B cell (primary cell): ENCODE measurements at regions not wholly inside any gene's neighbourhood (a gene's known extent, or its start where the extent isn't known, plus 50 kb on each side); places are given as distances from the start of the nearest gene placed in this dataset.

ENCODE experiments used
- CTCF ChIP-seq: fragments of 200-600 bp; IDR thresholded peaks from one replicate; pipeline ENCODE4 v1.8.0; 2022; ENCODE audit warnings: antibody characterized with exemption, mild to moderate bottlenecking
- EZH2 ChIP-seq: IDR thresholded peaks from 2 replicates; pipeline ENCODE4 v1.6.1; 2012; ENCODE audit warnings: borderline replicate concordance, low read depth, mild to moderate bottlenecking, moderate library complexity, low read length; ENCODE audit not compliant: insufficient read depth, poor library complexity, severe bottlenecking

- TF ChIP-seq EZH2 (no peak), CTCF (no peak)
These were observed 237.4 kb downstream of the BAMBI start for GRCh38 chr10:28914701-28915100.
